Stimulated activated naive B cell treated with anti-CD40 and anti-IgM and Interleukin-4, amounts not matched to agents 10 μg/mL and 1 μg/mL and 100 μg/mL, for 72 hours (primary cell): ENCODE measurements at regions not wholly inside any gene's neighbourhood (a gene's known extent, or its start where the extent isn't known, plus 50 kb on each side); places are given as distances from the start of the nearest gene placed in this dataset.

Source experiments
- ATAC-seq, 2 donors: fragments of 150-1000 bp; cut with Tn5 transposase; replicated peaks; 2 replicates each; pipeline ENCODE4 v1.10.0; 2021; ENCODE audit warnings: moderate library complexity in 1 of 2
- DNase-seq: peaks from one replicate; pipeline ENCODE4 v3.0.0; 2021
- H3K27ac Mint-ChIP-seq: one replicate; pipeline ENCODE4 v1.8.0; 2022; ENCODE audit warnings: mild to moderate bottlenecking, mixed read lengths
- H3K27me3 Mint-ChIP-seq, 2 donors: one replicate each; pipeline ENCODE4 v1.8.0; 2022; ENCODE audit warnings: mixed read lengths in 2 of 2
- H3K36me3 Mint-ChIP-seq, 2 donors: one replicate each; pipeline ENCODE4 v1.8.0; 2022; ENCODE audit warnings: mixed read lengths in 2 of 2, mild to moderate bottlenecking in 1 of 2
- H3K4me1 Mint-ChIP-seq, 2 donors: one replicate each; pipeline ENCODE4 v1.8.0; 2022; ENCODE audit warnings: mixed read lengths in 2 of 2, mild to moderate bottlenecking in 1 of 2
- H3K4me3 Mint-ChIP-seq, 2 donors: one replicate each; pipeline ENCODE4 v1.8.0; 2022; ENCODE audit warnings: mild to moderate bottlenecking in 2 of 2, mixed read lengths in 2 of 2, moderate library complexity in 1 of 2
- H3K9me3 Mint-ChIP-seq, 2 donors: one replicate each; pipeline ENCODE4 v1.8.0; 2022; ENCODE audit warnings: mixed read lengths in 2 of 2, mild to moderate bottlenecking in 1 of 2

DNA sequence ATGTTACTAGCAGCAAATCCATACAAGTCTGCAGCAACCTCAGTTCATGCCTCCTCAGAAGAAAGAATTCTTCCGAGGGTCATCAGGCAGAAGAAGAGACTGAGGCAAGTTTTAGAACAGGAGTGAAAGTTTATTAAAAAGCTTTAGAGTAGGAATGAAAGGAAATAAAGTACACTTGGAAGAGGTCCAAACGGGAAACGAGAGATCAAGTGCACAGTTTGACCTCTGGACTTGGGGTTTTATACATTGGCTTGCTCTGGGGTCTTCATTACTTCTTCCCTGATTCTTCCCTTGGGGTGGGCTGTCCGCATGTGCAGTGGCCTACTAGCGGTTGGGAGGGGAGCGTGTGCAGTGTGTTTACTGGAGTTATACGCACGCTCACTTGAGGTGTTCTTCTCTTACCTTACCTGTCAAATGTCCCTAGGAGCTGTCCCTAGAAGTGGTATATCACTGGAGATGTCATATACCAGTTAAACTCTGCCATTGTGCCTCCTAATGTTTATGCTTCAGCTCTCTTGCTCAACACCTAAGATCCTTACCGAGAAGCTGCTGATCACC is 372.8 kb upstream of the KITLG start:
- DNase-seq (no peak), ATAC-seq (no peak)
- peaks cover 0 to 1% of the 10 kb centered on the region in 2 donors for H3K9me3 Mint-ChIP-seq
- no peaks in the 10 kb centered on the region for H3K27me3 Mint-ChIP-seq
- H3K27ac Mint-ChIP-seq: no peak overlapping the region
- H3K36me3 Mint-ChIP-seq: no peaks in the 10 kb centered on the region
- no peaks in the 10 kb centered on the region for H3K4me1 Mint-ChIP-seq
- H3K4me3 Mint-ChIP-seq: no peak overlapping the region

DNA sequence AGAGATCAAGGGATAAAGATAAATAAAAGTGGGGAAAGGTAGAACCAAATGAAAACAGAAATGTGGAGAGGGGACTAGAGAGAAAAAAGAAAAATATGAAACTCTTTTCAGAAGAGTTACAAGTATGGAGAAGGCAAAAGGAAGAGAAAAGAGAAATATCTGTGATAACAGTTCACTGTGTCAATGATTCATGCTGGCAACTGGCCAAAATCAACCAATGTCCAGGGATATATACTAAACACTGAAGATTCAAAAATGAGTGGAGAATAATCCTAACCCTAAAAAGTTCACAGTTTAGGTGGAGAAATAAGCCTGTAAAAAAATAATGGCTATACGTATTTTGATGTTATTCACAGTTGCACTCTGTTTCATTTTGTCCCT is 372.3 kb upstream of the KITLG start:
- Mint-ChIP-seq H3K36me3 (no peaks in the 10 kb centered on the region), H3K4me1 (no peaks in the 10 kb centered on the region), H3K27me3 (no peaks in the 10 kb centered on the region), H3K27ac (no peak overlapping the region), H3K9me3 (peaks cover 0 to 1% of the 10 kb centered on the region in 2 donors), H3K4me3 (no peak overlapping the region)
- DNase-seq (no peak), ATAC-seq (no peak)

DNA sequence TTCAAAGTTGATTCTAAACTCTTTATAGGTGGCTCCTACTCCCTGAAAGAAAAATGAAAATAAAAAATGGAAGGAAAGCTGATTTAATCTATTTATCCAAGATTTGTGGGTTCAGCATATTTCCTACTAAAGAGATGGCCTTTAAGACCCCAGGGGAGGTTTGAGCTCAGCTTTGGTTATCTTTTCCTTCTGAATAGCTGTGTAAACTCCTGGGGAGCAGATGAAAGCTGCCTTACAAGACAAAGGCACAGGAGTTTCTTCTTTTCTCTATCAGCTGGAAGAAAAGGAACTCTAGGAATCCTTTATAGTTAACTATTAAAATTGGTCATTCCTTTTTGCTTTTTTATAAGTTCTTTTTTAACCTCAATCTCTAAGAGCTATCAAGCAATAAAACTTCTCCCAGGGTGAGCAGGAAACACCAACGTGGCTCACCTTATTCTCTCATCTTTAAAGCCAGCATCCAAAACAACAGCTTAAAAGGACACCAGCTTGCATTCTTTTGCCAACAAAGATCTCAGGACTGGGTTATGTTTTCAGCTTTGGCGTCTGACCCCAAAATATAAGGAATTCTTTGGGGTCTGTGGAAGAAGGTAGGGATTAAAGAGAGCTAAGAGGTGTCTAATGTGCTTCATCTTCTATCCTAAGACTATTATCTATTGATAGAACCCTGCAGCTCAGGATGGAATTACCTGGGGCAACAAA is 371.7 kb upstream of the KITLG start:
- Mint-ChIP-seq H3K4me1 (no peaks in the 10 kb centered on the region), H3K27ac (no peak overlapping the region), H3K4me3 (no peak overlapping the region), H3K27me3 (no peaks in the 10 kb centered on the region), H3K9me3 (peaks cover 0 to 1% of the 10 kb centered on the region in 2 donors), H3K36me3 (no peaks in the 10 kb centered on the region)
- no peak for DNase-seq
- no peak for ATAC-seq

DNA sequence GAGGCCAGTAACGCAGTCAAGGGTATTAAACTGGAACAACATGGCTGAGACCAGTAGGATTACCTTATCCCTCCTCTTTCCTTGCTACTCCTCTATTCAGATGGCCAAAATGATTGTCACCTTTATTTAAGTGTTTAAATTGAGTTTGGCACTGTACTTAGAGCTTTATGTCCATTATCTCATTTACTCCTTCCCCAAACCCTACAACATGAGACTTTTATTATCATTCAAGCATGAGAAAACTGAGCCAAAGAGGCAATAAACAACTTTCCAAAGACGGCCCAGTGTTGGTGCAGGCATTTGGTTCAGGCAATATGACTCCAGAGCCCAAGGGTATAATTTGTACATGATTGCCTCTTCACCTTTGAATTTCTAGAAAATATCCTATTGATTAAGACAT is 370.9 kb upstream of the KITLG start:
- no peak overlapping the region for H3K4me3 Mint-ChIP-seq
- DNase-seq (no peak), ATAC-seq (no peak)
- H3K27me3 Mint-ChIP-seq: no peaks in the 10 kb centered on the region
- no peak overlapping the region for H3K27ac Mint-ChIP-seq
- H3K4me1 Mint-ChIP-seq: no peaks in the 10 kb centered on the region
- no peaks in the 10 kb centered on the region for H3K36me3 Mint-ChIP-seq
- H3K9me3 Mint-ChIP-seq: peaks cover 0 to 1% of the 10 kb centered on the region in 2 donors

DNA sequence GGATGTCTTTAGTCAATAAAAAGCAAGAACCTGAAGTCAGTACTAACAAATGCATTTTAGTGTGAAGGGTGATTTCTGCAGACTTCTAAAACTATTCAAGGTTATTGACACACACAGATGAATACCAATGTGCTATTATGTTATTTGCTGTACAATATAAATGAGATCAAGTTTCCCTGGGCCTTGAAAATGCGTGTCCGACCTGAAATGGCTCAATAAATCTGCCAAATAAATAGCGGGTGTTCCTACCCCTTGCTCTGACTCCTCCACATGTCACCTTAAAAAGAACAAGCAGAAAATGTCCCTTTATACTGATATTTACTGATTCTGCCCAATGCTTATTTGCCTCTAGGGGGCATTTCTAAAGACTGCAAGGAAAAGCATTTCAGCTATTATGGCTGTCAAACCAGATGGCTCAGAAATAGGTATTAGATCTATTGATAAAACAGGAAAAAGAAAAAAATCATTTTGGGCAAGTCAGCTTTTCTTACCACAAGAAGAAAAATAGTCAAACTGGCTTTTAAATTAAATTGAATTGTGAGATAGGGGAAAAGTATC is 367.3 kb upstream of the KITLG start:
- no peak overlapping the region for H3K4me3 Mint-ChIP-seq
- ATAC-seq: no peak

DNA sequence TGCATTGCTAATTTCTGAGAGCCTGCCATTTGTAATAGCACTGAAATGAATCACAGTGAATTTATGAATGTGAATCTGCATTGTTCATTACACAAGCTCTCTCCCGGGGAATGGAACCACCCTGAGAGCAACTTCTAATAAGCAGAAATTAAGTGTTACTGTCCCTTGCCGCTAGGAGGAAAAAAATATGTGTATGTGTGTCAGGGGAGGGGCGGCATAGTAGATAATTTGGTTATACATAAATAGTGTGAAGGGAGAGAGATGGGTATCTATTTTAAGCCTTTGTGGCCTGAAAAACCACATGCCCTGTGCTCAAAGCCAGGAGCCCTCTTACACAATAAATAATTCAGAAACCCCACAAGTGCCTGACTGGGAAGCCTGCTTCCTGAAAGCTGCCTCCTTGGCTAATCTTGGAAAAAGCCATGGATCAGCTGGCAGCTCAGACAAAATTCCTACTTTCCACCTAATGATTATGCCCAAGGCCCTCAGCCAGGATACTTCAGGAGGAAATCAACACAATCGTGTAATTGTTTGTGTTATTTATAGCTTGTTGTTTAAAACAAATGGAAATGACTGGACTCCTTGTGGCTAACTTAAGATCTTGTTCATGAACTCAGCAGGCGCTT is 366.2 kb upstream of the KITLG start:
- H3K27me3 Mint-ChIP-seq: peaks cover 0 to 4% of the 10 kb centered on the region in 2 donors
- ATAC-seq (peak; percentile 36 to 39), DNase-seq (no peak)
- H3K4me1 Mint-ChIP-seq: no peaks in the 10 kb centered on the region
- peaks cover 0 to 1% of the 10 kb centered on the region in 2 donors for H3K9me3 Mint-ChIP-seq
- no peak overlapping the region for H3K27ac Mint-ChIP-seq
- no peak overlapping the region for H3K4me3 Mint-ChIP-seq
- no peaks in the 10 kb centered on the region for H3K36me3 Mint-ChIP-seq

More for the DNA sequence above, 367.3 kb upstream of the KITLG start:
- no peaks in the 10 kb centered on the region for H3K36me3 Mint-ChIP-seq
- no peak overlapping the region for H3K27ac Mint-ChIP-seq
- peaks cover 0 to 1% of the 10 kb centered on the region in 2 donors for H3K9me3 Mint-ChIP-seq
- DNase-seq: no peak
- H3K4me1 Mint-ChIP-seq: no peaks in the 10 kb centered on the region
- peaks cover 0 to 4% of the 10 kb centered on the region in 2 donors for H3K27me3 Mint-ChIP-seq

DNA sequence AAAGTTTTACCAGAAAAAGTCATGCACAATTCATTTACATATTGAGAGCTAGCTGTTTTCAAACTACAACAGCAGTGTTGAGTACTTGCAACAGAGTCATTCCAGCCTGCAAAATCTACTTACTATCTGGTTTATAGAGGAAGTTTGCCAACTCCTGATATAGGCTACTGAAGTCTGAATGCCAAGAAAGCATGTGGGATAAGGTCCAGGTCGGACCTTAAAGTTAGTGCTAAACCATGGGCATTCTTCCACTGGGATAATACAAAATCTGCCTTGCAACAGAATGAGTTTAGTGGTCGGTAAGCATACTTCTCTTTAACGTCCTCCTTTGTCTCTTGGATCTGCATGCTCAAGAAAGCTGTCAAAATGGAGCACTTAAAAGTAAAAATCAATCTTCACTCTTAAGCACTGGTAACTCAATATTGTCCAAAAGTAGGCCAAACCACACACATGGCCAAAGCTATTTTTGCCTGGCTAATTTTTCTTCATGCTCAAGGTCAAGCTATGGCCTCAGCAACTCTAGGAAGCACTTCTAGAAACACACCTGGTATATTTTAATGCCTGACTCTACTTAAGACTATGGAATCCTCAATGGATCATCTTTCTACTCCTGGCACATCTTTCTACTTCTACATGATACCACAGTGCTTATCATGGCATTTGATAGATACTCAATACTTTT is 364.9 kb upstream of the KITLG start:
- Mint-ChIP-seq H3K4me3 (no peak overlapping the region), H3K4me1 (no peaks in the 10 kb centered on the region), H3K27ac (no peak overlapping the region), H3K9me3 (peaks cover 1 to 3% of the 10 kb centered on the region in 2 donors), H3K27me3 (peaks cover 0 to 4% of the 10 kb centered on the region in 2 donors), H3K36me3 (no peaks in the 10 kb centered on the region)
- ATAC-seq: no peak
- no peak for DNase-seq

DNA sequence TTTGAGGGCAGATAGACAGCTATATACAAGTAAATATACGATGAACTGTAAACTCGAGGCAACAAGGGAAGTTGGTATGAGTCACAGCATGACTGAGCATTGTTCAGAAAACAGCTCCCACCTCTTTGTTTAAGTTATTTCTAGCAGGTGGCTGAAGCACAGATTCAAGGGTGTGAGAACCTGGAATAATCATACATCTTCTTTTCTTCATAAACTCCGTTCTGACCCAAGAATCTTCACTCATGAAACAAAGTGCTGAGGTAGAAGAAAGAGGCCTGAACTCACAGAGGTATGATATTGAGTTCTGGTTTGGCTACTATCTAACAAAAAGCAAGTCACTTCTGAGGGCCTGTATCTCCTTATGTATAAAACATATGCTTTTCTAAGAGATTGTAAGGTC is 364.1 kb upstream of the KITLG start:
- no peak for ATAC-seq
- Mint-ChIP-seq H3K27ac (no peak overlapping the region), H3K36me3 (no peaks in the 10 kb centered on the region), H3K27me3 (peaks cover 0 to 4% of the 10 kb centered on the region in 2 donors), H3K4me3 (no peak overlapping the region), H3K9me3 (peaks cover 1 to 3% of the 10 kb centered on the region in 2 donors), H3K4me1 (no peaks in the 10 kb centered on the region)
- no peak for DNase-seq

DNA sequence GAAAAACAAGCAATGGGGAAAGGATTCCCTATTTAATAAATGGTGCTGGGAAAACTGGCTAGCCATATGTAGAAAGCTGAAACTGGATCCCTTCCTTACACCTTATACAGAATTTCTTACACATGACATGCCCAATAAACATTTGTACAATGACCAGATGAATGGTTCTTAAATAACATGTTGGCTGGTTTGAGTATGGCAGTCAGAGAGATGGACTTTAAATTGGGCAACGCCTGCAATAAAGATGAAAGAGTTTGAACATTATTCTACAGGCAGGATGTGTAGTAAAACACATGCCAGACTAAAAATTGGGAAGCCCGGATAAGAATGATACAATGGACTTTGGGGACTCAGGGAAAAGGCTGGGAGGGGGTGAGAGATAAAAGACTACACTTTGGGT is 360.6 kb upstream of the KITLG start:
- no peaks in the 10 kb centered on the region for H3K4me1 Mint-ChIP-seq
- H3K27ac Mint-ChIP-seq: no peak overlapping the region
- peaks cover 0 to 4% of the 10 kb centered on the region in 2 donors for H3K27me3 Mint-ChIP-seq
- H3K36me3 Mint-ChIP-seq: no peaks in the 10 kb centered on the region
- ATAC-seq (no peak), DNase-seq (no peak)
- no peak overlapping the region for H3K4me3 Mint-ChIP-seq
- H3K9me3 Mint-ChIP-seq: peaks cover 0 to 3% of the 10 kb centered on the region in 2 donors

DNA sequence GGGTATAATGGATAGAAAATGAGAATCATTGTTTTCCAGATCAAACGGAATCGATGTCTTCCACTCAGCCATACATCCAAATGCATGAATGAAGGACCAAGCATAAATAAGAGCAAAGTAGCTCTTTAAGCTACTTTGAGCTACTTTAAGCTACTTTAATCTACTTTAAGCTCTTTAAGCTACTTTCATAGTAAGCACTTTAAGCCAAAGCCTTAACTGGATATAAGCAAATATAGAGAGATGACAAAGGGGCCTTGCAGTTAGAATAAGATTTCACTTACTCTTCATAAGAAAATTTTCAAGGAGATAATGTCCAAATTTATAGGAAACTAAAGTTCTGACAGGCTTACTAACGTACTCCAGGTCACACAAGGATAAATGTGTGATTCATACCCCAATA is 355.6 kb upstream of the KITLG start:
- Mint-ChIP-seq H3K9me3 (peaks cover 0 to 2% of the 10 kb centered on the region in 2 donors), H3K27ac (no peak overlapping the region), H3K4me1 (no peaks in the 10 kb centered on the region), H3K27me3 (no peaks in the 10 kb centered on the region), H3K36me3 (no peaks in the 10 kb centered on the region), H3K4me3 (no peak overlapping the region)
- ATAC-seq (no peak), DNase-seq (no peak)

DNA sequence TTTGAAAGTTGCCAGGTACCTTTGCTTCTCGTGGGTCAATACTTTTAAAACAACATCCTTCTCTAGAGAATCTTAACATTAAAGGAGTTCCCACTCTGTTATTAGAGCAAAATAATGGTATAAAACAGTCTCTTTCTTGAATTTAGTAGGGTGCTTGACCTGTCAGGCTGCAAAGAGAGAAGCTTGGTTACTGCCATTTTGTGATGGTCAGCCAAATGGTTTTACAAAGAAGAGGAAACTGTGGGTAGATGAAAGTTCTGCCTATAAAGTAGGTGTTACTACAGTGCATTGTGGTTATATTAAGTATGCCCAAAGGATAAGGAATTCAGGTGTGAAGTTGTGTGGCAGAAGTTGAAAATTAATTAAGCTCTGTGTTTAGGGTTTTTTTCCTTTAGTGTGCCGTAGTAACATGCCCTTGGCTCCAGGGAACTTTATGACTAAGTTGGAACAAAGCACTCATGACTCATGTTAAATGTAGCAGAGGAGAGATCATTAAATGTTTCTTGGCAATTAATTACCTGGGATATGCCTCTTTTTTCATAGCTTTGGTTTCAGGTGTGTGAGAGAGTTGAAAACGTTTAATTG is 354.0 kb upstream of the KITLG start:
- no peaks in the 10 kb centered on the region for H3K9me3 Mint-ChIP-seq
- H3K4me3 Mint-ChIP-seq: no peak overlapping the region

DNA sequence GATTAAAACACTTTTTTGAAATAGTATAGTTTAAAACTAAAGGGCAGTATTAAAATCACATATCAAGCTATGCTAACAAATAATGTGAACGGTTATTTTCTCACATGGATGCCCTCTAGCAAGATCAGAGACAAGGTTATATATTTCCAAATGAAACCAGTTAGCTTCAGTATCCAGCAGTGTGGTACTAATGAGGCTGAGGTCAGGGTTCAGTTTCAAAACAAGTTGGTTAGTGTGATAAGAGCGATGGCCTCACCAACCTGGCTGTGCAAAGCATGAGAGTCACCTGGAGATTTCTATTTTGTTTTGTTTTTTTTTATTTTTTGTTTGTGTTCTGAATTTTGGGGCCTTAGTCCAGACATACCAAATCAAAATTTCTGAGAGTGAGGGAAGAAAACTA is 352.2 kb upstream of the KITLG start:
- H3K9me3 Mint-ChIP-seq: no peaks in the 10 kb centered on the region
- no peak for ATAC-seq

More for the DNA sequence above, 354.0 kb upstream of the KITLG start:
- no peak for DNase-seq
- Mint-ChIP-seq H3K4me1 (no peaks in the 10 kb centered on the region), H3K27me3 (no peaks in the 10 kb centered on the region), H3K27ac (no peak overlapping the region), H3K36me3 (no peaks in the 10 kb centered on the region)
- ATAC-seq: no peak

DNA sequence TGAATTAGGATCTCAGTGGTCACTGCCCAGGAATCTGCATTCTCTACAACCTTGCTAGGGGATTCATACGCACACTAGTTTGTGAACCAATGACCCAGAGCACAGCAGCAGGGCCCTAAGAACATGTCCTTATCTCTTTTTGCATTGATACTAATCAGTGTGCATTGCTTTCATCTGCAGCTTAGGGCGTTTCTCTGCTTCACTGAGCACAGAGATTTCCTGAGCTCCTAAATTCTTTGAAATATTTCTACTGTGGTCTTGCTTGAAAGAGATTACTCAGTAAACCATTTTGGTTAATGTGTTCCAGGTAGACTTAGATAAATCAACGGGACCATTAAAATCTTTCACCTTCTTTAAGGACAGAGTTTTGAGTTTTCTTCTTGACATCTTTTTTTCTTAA is 351.3 kb upstream of the KITLG start:
- ATAC-seq: no peak
- Mint-ChIP-seq H3K36me3 (no peaks in the 10 kb centered on the region), H3K9me3 (no peaks in the 10 kb centered on the region), H3K4me3 (no peak overlapping the region), H3K27ac (no peak overlapping the region), H3K27me3 (no peaks in the 10 kb centered on the region), H3K4me1 (no peaks in the 10 kb centered on the region)
- DNase-seq: no peak

More for the DNA sequence above, 352.2 kb upstream of the KITLG start:
- no peaks in the 10 kb centered on the region for H3K27me3 Mint-ChIP-seq
- no peaks in the 10 kb centered on the region for H3K4me1 Mint-ChIP-seq
- DNase-seq: no peak
- no peak overlapping the region for H3K27ac Mint-ChIP-seq
- no peaks in the 10 kb centered on the region for H3K36me3 Mint-ChIP-seq
- no peak overlapping the region for H3K4me3 Mint-ChIP-seq

DNA sequence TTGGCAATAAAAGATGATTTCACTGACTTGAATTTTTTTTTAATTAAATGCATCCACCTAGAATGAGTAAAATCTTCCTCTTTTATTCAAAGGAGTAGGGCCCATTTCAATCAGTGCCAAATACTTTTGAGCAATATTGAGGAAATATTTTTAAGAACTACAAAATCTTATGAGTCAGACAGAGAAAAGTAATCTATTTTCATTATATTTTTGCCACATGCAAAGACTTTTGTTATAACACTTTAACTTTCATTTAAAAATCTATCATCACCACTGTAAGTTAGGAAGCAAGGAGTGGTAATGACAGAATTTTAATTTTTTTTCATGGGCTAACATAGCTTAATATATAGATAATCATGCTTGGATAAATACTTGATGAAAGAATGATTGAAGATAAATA is 345.2 kb upstream of the KITLG start:
- ATAC-seq: no peak

More for the DNA sequence above, 345.2 kb upstream of the KITLG start:
- no peak for DNase-seq
- no peak overlapping the region for H3K4me3 Mint-ChIP-seq
- peaks cover 0 to 7% of the 10 kb centered on the region in 2 donors for H3K27me3 Mint-ChIP-seq
- no peaks in the 10 kb centered on the region for H3K36me3 Mint-ChIP-seq
- H3K27ac Mint-ChIP-seq: no peak overlapping the region
- H3K9me3 Mint-ChIP-seq: no peaks in the 10 kb centered on the region
- no peaks in the 10 kb centered on the region for H3K4me1 Mint-ChIP-seq
